ENCODE measurements at regions not wholly inside any gene's neighbourhood (a gene's known extent, or its start where the extent isn't known, plus 50 kb on each side); places are given as distances from the start of the nearest gene placed in this dataset.

GRCh38 chr5:109956884-109957283 lies 267.2 kb downstream of the MAN2A1 start (continued):
- TF ChIP-seq JUND (IDR thresholded peaks at IDR 0.05; ENCODE audit: low read depth, low read length) (no peak), IRF5 (IDR thresholded peaks at IDR 0.05; ENCODE audit: borderline replicate concordance) (no peak)

GRCh38 chr5:109958082-109958481 lies 268.4 kb downstream of the MAN2A1 start:
- Histone ChIP-seq H2AFZ (ENCODE audit: control insufficient read depth, low read depth, low read length) (no peak overlapping the region), H3K36me3 (ENCODE audit: control insufficient read depth in 2 of 2, insufficient read depth in 2 of 2, low read length in 1 of 2) (no peaks in the 10 kb centered on the region), H3K27ac (ENCODE audit: control insufficient read depth, insufficient read depth) (no peak overlapping the region), H3K4me1 (ENCODE audit: control insufficient read depth, insufficient read depth, low read length) (no peaks in the 10 kb centered on the region), H3K4me2 (ENCODE audit: control insufficient read depth, insufficient read depth) (no peak overlapping the region), H3K9me3 (replicated peaks; ENCODE audit: control insufficient read depth, insufficient read depth, low read length) (no peaks in the 10 kb centered on the region), H3K4me3 (no peak overlapping the region), H3K79me2 (ENCODE audit: control insufficient read depth, insufficient read depth, low read length) (no peaks in the 10 kb centered on the region), H4K20me1 (ENCODE audit: control insufficient read depth, insufficient read depth) (no peaks in the 10 kb centered on the region), H3K9ac (ENCODE audit: control insufficient read depth, insufficient read depth, low read length) (no peak overlapping the region), H3K27me3 (replicated peaks in 1 of 2; ENCODE audit: control insufficient read depth in 2 of 2, insufficient read depth in 2 of 2, low read length in 1 of 2) (no peaks in the 10 kb centered on the region)
- ATAC-seq, result no peak
- intact Hi-C loops (cut with micrococcal nuclease; ENCODE audit: unreplicated experiment), result no loop called here
- TF ChIP-seq CHD1 (IDR thresholded peaks at IDR 0.05; ENCODE audit: low read depth, low read length) (no peak), SP1 (IDR thresholded peaks at IDR 0.05; ENCODE audit: low read depth, low read length) (no peak), NR2F1 (conservative IDR thresholded peaks at IDR 0.05) (no peak), POLR2A (IDR thresholded peaks at IDR 0.05; ENCODE audit: low read depth, low read length) (no peak), STAT1 (conservative IDR thresholded peaks at IDR 0.05) (no peak), SMAD1 (IDR thresholded peaks at IDR 0.05; ENCODE audit: low read depth, partially characterized antibody) (no peak)
- BruUV-seq (replicated peaks), result no TSS peak
- DNase-seq (ENCODE audit: low read depth, low spot score), result no peak
- CTCF ChIA-PET, result no interaction called here
- 19% methylated on average over 5 of the region's 5 CpGs for WGBS (ENCODE audit: insufficient coverage, insufficient replicate concordance, low lambda C conversion rate, missing lambda C conversion rate)
- no peak for FAIRE-seq
- POLR2A ChIA-PET, result no interaction called here
- SMC1A ChIA-PET (ENCODE audit: uncharacterized antibody, unreplicated experiment), result no interaction called here
- in situ Hi-C loops (cut with MboI), result no loop called here
- RAD21 ChIA-PET (ENCODE audit: unreplicated experiment), result no interaction called here

Data from GM12878 (cell line).